HepG2 (cell line): ENCODE measurements at regions not wholly inside any gene's neighbourhood (a gene's known extent, or its start where the extent isn't known, plus 50 kb on each side); places are given as distances from the start of the nearest gene placed in this dataset.

Experiments
- ATAC-seq: fragments of 200-7000 bp; cut with Tn5 transposase; 3 replicates; pipeline ENCODE4 v1.9.1; 2020; ENCODE audit warnings: mild to moderate bottlenecking, moderate library complexity
- BruUV-seq: library from RNA; stranded (reverse); fragments of 400-500 nt; replicated peaks from 2 replicates; lab custom pipeline; 2021; lab: Mats Ljungman, UMichigan
- CTCF ChIA-PET: fragments of 300-600 bp; formaldehyde crosslinking; extraction: SDS; loops from one replicate; lab custom pipeline; 2021; ENCODE audit warnings: low total read pairs, inconsistent platforms, low intra/inter-chr PET ratio; lab: Yijun Ruan, JAX
- POLR2A ChIA-PET: fragments of 350-600 bp; sonication (Branson Sonifier 250); formaldehyde crosslinking; loops from one replicate; lab custom pipeline; 2020; ENCODE audit warnings: antibody characterized with exemption, inconsistent platforms; lab: Yijun Ruan, JAX
- DNase-seq: peaks from one replicate; pipeline ENCODE4 v3.0.0-alpha.2; 2015; ENCODE audit warnings: low spot score
- FAIRE-seq: peaks from 3 replicates; lab custom pipeline; 2011; peaks lifted over from hg19 to GRCh38; lab: Jason Lieb, UNC
- H2AFZ ChIP-seq: one replicate; pipeline ENCODE4 v1.6.1; 2011; ENCODE audit warnings: low read length, inconsistent platforms
- H3K27ac ChIP-seq: fragments of 300-600 bp; 3 replicates; pipeline ENCODE4 v1.8.0; 2011; ENCODE audit warnings: mixed run types, mild to moderate bottlenecking, mixed read lengths, low read length, inconsistent platforms; ENCODE audit not compliant: insufficient read depth; ENCODE audit errors: extremely low read length
- H3K27me3 ChIP-seq, 2 experiments: fragments of 200-600 bp in 1 of 2; 2 replicates in 1 of 2; 3 replicates in 1 of 2; pipeline versions ENCODE4 v1.6.0 to v1.8.0; 2011; ENCODE audit warnings: low read length in 2 of 2, mild to moderate bottlenecking in 2 of 2, moderate library complexity in 2 of 2, inconsistent platforms in 1 of 2; ENCODE audit not compliant: insufficient read depth in 2 of 2, control insufficient read depth in 1 of 2
- H3K36me3 ChIP-seq, 2 experiments: fragments of 200-600 bp in 1 of 2; replicated peaks in 1 of 2; 2 replicates in 1 of 2; 3 replicates in 1 of 2; pipeline versions ENCODE4 v1.5.1 to v1.8.0; 2011; ENCODE audit warnings: low read length in 2 of 2, inconsistent platforms in 1 of 2; ENCODE audit not compliant: insufficient read depth in 2 of 2, control insufficient read depth in 1 of 2
- H3K4me1 ChIP-seq: 2 replicates; pipeline ENCODE4 v1.5.1; 2012; ENCODE audit warnings: low read length, inconsistent platforms; ENCODE audit not compliant: insufficient read depth
- H3K4me2 ChIP-seq: 2 replicates; pipeline ENCODE4 v1.6.0; 2011; ENCODE audit warnings: low read depth, low read length, inconsistent platforms
- H3K4me3 ChIP-seq, 3 experiments: fragments of 200-600 bp in 1 of 3; sonication (generic), shearing (Covaris generic) in 1 of 3; replicated peaks in 1 of 3; 2 replicates each; pipeline ENCODE4 v1.5.1; 2011 to 2016; ENCODE audit warnings: low read length in 3 of 3, inconsistent platforms in 2 of 3, low read depth in 2 of 3, mild to moderate bottlenecking in 2 of 3, control low read depth in 1 of 3, mixed read lengths in 1 of 3; ENCODE audit not compliant: insufficient read depth in 1 of 3
- H3K79me2 ChIP-seq: one replicate; pipeline ENCODE4 v1.6.1; 2011; ENCODE audit warnings: low read length, inconsistent platforms; ENCODE audit not compliant: insufficient read depth
- H3K9ac ChIP-seq: 2 replicates; pipeline ENCODE4 v1.6.0; 2011; ENCODE audit warnings: mild to moderate bottlenecking, low read depth, low read length, inconsistent platforms; ENCODE audit not compliant: insufficient read depth
- H3K9me3 ChIP-seq: 2 replicates; pipeline ENCODE4 v1.5.1; 2012; ENCODE audit warnings: mild to moderate bottlenecking, low read length
- H4K20me1 ChIP-seq: 2 replicates; pipeline ENCODE4 v1.6.0; 2011; ENCODE audit warnings: inconsistent platforms, mild to moderate bottlenecking, low read length, moderate library complexity; ENCODE audit not compliant: insufficient read depth
- ATF5 ChIP-seq: sonication (generic); formaldehyde crosslinking; IDR thresholded peaks from 2 replicates; pipeline ENCODE4 v1.4.0; 2020; ENCODE audit warnings: mild to moderate bottlenecking, low read depth, missing genetic modification reagents
- CHCHD3 ChIP-seq: sonication (generic); formaldehyde crosslinking; IDR thresholded peaks from 2 replicates; pipeline ENCODE4 v1.8.0; 2022; ENCODE audit warnings: mild to moderate bottlenecking, missing genetic modification reagents, moderate library complexity
- FOXK2 ChIP-seq: fragments of 450-650 bp; IDR thresholded peaks from 2 replicates; pipeline ENCODE4 v1.6.1; 2016
- PTBP1 ChIP-seq: fragments of 200-400 bp; formaldehyde crosslinking; IDR thresholded peaks from 2 replicates; pipeline ENCODE4 v1.6.1; 2018; ENCODE audit warnings: low read length, low read depth; ENCODE audit not compliant: poor library complexity, severe bottlenecking
- SP140L ChIP-seq: sonication (generic); formaldehyde crosslinking; IDR thresholded peaks from 2 replicates; pipeline ENCODE4 v1.4.0; 2020; ENCODE audit warnings: missing genetic modification reagents, borderline replicate concordance
- THAP9 ChIP-seq: sonication (generic); formaldehyde crosslinking; IDR thresholded peaks from 2 replicates; pipeline ENCODE4; 2020; ENCODE audit warnings: missing genetic modification reagents, mild to moderate bottlenecking, borderline replicate concordance
- ZBTB49 ChIP-seq: sonication (generic); formaldehyde crosslinking; IDR thresholded peaks from 2 replicates; pipeline ENCODE4 v1.4.0; 2020; ENCODE audit warnings: missing genetic modification reagents, borderline replicate concordance
- ZNF205 ChIP-seq: IDR thresholded peaks from 2 replicates; pipeline ENCODE4 v1.6.1; 2018; ENCODE audit warnings: missing biosample characterization, missing genetic modification reagents
- WGBS: methylation state at CpG from one replicate; pipeline ENCODE4 v1.1.6; 2017; ENCODE audit warnings: low lambda C conversion rate; 5-methylcytosine and 5-hydroxymethylcytosine counted together
- in situ Hi-C: cut with HindIII; loops from 2 replicates; pipeline ENCODE4 v1.10.0; 2017; ENCODE audit warnings: low pct_unique_long_range_greater_than_20kb; ENCODE audit not compliant: extremely low pct_ligation_motif_present
- intact Hi-C: fragments of 100-400 bp; cut with micrococcal nuclease; formaldehyde crosslinking; loops from one replicate; pipeline ENCODE4 v1.10.0; 2022; ENCODE audit not compliant: unreplicated experiment

- POLR2A ChIA-PET, result no interaction called here
- H3K9me3 ChIP-seq, result no peaks in the 10 kb centered on the region
- CTCF ChIA-PET, result no interaction called here
- H3K4me2 ChIP-seq, result no peak overlapping the region
- H3K79me2 ChIP-seq, result no peaks in the 10 kb centered on the region
- WGBS, result 9% methylated on average over 3 of the region's 3 CpGs
- BruUV-seq, result no TSS peak
- FAIRE-seq (no peak), DNase-seq (no peak), ATAC-seq (no peak)
- no peak overlapping the region for H3K4me3 ChIP-seq
- no peak overlapping the region for H3K9ac ChIP-seq
- no peaks in the 10 kb centered on the region for H3K27me3 ChIP-seq
- H4K20me1 ChIP-seq, result no peaks in the 10 kb centered on the region
- in situ Hi-C loops, result loop anchor here (10.0 kb wide), 1 partner anchor 777 kb away; no protein-coding TSS in a partner anchor
- TF ChIP-seq PTBP1, result no peak
- no peaks in the 10 kb centered on the region for H3K36me3 ChIP-seq
- no peak overlapping the region for H2AFZ ChIP-seq
- no peaks in the 10 kb centered on the region for H3K4me1 ChIP-seq
- intact Hi-C loops, result no loop called here
- H3K27ac ChIP-seq, result no peak overlapping the region
Measured at GRCh38 chrX:120797188-120797851, 78.3 kb downstream of the CT47B1 start.

GRCh38 chrX:120795301-120795700 is 80.4 kb downstream of the CT47B1 start:
- Histone ChIP-seq H3K27ac (no peak overlapping the region), H3K4me2 (no peak overlapping the region), H3K9me3 (no peaks in the 10 kb centered on the region), H3K36me3 (no peaks in the 10 kb centered on the region), H4K20me1 (no peaks in the 10 kb centered on the region), H3K4me3 (no peak overlapping the region), H3K9ac (no peak overlapping the region), H3K4me1 (no peaks in the 10 kb centered on the region), H2AFZ (no peak overlapping the region), H3K79me2 (no peaks in the 10 kb centered on the region), H3K27me3 (no peaks in the 10 kb centered on the region)
- no TSS peak for BruUV-seq
- WGBS, result 0% methylated on average over 1 of the region's 2 CpGs
- no peak for DNase-seq
- POLR2A ChIA-PET, result no interaction called here
- no peak for ATAC-seq
- in situ Hi-C loops, result loop anchor here (10.0 kb wide), 1 partner anchor 780 kb away; no protein-coding TSS in a partner anchor
- TF ChIP-seq ZNF205 (CRISPR knock-in tag) (no peak), THAP9 (CRISPR knock-in tag) (no peak), FOXK2 (no peak), ZBTB49 (no peak), SP140L (no peak), ATF5 (CRISPR knock-in tag) (no peak), CHCHD3 (CRISPR knock-in tag) (no peak)
- FAIRE-seq, result no peak
- CTCF ChIA-PET, result no interaction called here
- intact Hi-C loops, result no loop called here
